ENCODE measurements at regions not wholly inside any gene's neighbourhood (a gene's known extent, or its start where the extent isn't known, plus 50 kb on each side); places are given as distances from the start of the nearest gene placed in this dataset.

- H3K36me3 ChIP-seq (ENCODE audit: control insufficient read depth, insufficient read depth, low read length), result no peaks in the 10 kb centered on the region
- no peak overlapping the region for H3K9ac ChIP-seq (ENCODE audit: low read length)
- H3K4ac ChIP-seq (ENCODE audit: low read depth, low read length), result no peak overlapping the region
- no peak overlapping the region for H3K56ac ChIP-seq (ENCODE audit: low read length)
- no peak overlapping the region for H2AK5ac ChIP-seq (ENCODE audit: low read length)
- H3K23ac ChIP-seq (ENCODE audit: low read length), result no peak overlapping the region
- H4K8ac ChIP-seq (ENCODE audit: low read depth, low read length), result no peak overlapping the region
- no peaks in the 10 kb centered on the region for H3K79me1 ChIP-seq (ENCODE audit: low read length)
- no peaks in the 10 kb centered on the region for H3K79me2 ChIP-seq (ENCODE audit: control insufficient read depth, insufficient read depth, low read length)
- no peak overlapping the region for H3K18ac ChIP-seq (ENCODE audit: low read length)
- no peak overlapping the region for H3K4me2 ChIP-seq (ENCODE audit: low read length)
- H4K5ac ChIP-seq (ENCODE audit: low read length), result no peak overlapping the region
- H2BK15ac ChIP-seq (replicated peaks; ENCODE audit: low read depth), result no peak overlapping the region
- H2BK120ac ChIP-seq (ENCODE audit: low read depth, low read length), result no peak overlapping the region
- no peak overlapping the region for H2BK5ac ChIP-seq (ENCODE audit: low read length)
- H3K27ac ChIP-seq (ENCODE audit: low read depth, low read length), result peak overlapping the region; percentile 29
- no peaks in the 10 kb centered on the region for H3K27me3 ChIP-seq (ENCODE audit: insufficient read depth, low read length, poor library complexity)
- H3K4me1 ChIP-seq (ENCODE audit: control insufficient read depth, low read depth, low read length), result peaks cover 2% of the 10 kb centered on the region
- no peak for DNase-seq
- H3K4me3 ChIP-seq (ENCODE audit: low read length), result no peak overlapping the region
- WGBS (ENCODE audit: extremely low coverage, insufficient coverage, low lambda C conversion rate), result 100% methylated on average over 1 of the region's 5 CpGs
Observed at GRCh38 chr6:11391934-11392777, 145.4 kb upstream of the TMEM170B start.

DNA sequence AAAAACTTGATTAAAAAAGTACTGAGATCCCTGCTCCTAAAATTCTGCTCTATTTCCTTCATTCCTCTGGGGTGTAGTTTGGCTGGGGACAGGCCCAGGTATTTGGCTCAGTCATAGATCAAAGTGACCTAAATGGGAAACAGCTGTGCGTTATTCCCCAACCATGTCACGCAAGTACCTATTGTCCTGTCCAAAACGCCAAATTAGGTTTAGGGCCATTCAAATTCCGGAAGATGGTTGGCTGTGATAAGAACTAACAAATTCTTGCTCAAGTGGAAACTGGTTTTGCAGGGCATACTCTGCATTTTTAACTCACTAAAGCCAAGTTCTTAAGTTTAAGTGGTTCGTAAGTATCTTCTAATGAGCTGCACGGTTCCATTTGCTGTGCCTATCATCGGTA is 147.6 kb upstream of the TMEM170B start:
- H3K79me2 ChIP-seq (ENCODE audit: control insufficient read depth, insufficient read depth, low read length), result no peaks in the 10 kb centered on the region
- no peak overlapping the region for H3K9ac ChIP-seq (ENCODE audit: low read length)
- no peak overlapping the region for H4K8ac ChIP-seq (ENCODE audit: low read depth, low read length)
- WGBS (ENCODE audit: extremely low coverage, insufficient coverage, low lambda C conversion rate), result no CpG with 5 or more reads among the region's 7 CpGs
- H3K4me1 ChIP-seq (ENCODE audit: control insufficient read depth, low read depth, low read length), result peaks cover 7% of the 10 kb centered on the region
- H3K27me3 ChIP-seq (ENCODE audit: insufficient read depth, low read length, poor library complexity), result no peaks in the 10 kb centered on the region
- no peaks in the 10 kb centered on the region for H3K36me3 ChIP-seq (ENCODE audit: control insufficient read depth, insufficient read depth, low read length)
- peak; percentile 41 for DNase-seq
- H3K18ac ChIP-seq (ENCODE audit: low read length), result no peak overlapping the region
- H3K79me1 ChIP-seq (ENCODE audit: low read length), result no peaks in the 10 kb centered on the region
- no peak overlapping the region for H2AK5ac ChIP-seq (ENCODE audit: low read length)
- H3K27ac ChIP-seq (ENCODE audit: low read depth, low read length), result no peak overlapping the region
- no peak overlapping the region for H3K4me2 ChIP-seq (ENCODE audit: low read length)
- no peak overlapping the region for H2BK120ac ChIP-seq (ENCODE audit: low read depth, low read length)
- H3K4ac ChIP-seq (ENCODE audit: low read depth, low read length), result no peak overlapping the region
- H2BK15ac ChIP-seq (replicated peaks; ENCODE audit: low read depth), result no peak overlapping the region
- H4K5ac ChIP-seq (ENCODE audit: low read length), result no peak overlapping the region
- no peak overlapping the region for H3K56ac ChIP-seq (ENCODE audit: low read length)
- no peak overlapping the region for H3K23ac ChIP-seq (ENCODE audit: low read length)
- no peak overlapping the region for H3K4me3 ChIP-seq (ENCODE audit: low read length)
- H2BK5ac ChIP-seq (ENCODE audit: low read length), result no peak overlapping the region

GRCh38 chr6:11388983-11389944 is 148.3 kb upstream of the TMEM170B start:
- Histone ChIP-seq H2BK120ac (ENCODE audit: low read depth, low read length) (no peak overlapping the region), H3K79me2 (ENCODE audit: control insufficient read depth, insufficient read depth, low read length) (no peaks in the 10 kb centered on the region), H3K36me3 (ENCODE audit: control insufficient read depth, insufficient read depth, low read length) (no peaks in the 10 kb centered on the region), H3K79me1 (ENCODE audit: low read length) (no peaks in the 10 kb centered on the region), H3K56ac (ENCODE audit: low read length) (no peak overlapping the region), H2BK15ac (replicated peaks; ENCODE audit: low read depth) (peak overlapping the region; percentile 76), H3K23ac (ENCODE audit: low read length) (no peak overlapping the region), H3K4ac (ENCODE audit: low read depth, low read length) (no peak overlapping the region), H3K4me3 (ENCODE audit: low read length) (no peak overlapping the region), H4K8ac (ENCODE audit: low read depth, low read length) (no peak overlapping the region), H3K27me3 (ENCODE audit: insufficient read depth, low read length, poor library complexity) (no peaks in the 10 kb centered on the region), H2BK5ac (ENCODE audit: low read length) (no peak overlapping the region), H2AK5ac (ENCODE audit: low read length) (no peak overlapping the region), H4K5ac (ENCODE audit: low read length) (no peak overlapping the region), H3K9ac (ENCODE audit: low read length) (no peak overlapping the region), H3K18ac (ENCODE audit: low read length) (no peak overlapping the region), H3K27ac (ENCODE audit: low read depth, low read length) (no peak overlapping the region), H3K4me1 (ENCODE audit: control insufficient read depth, low read depth, low read length) (peaks cover 12% of the 10 kb centered on the region), H3K4me2 (ENCODE audit: low read length) (no peak overlapping the region)
- no CpG with 5 or more reads among the region's 5 CpGs for WGBS (ENCODE audit: extremely low coverage, insufficient coverage, low lambda C conversion rate)
- DNase-seq, result no peak

DNA sequence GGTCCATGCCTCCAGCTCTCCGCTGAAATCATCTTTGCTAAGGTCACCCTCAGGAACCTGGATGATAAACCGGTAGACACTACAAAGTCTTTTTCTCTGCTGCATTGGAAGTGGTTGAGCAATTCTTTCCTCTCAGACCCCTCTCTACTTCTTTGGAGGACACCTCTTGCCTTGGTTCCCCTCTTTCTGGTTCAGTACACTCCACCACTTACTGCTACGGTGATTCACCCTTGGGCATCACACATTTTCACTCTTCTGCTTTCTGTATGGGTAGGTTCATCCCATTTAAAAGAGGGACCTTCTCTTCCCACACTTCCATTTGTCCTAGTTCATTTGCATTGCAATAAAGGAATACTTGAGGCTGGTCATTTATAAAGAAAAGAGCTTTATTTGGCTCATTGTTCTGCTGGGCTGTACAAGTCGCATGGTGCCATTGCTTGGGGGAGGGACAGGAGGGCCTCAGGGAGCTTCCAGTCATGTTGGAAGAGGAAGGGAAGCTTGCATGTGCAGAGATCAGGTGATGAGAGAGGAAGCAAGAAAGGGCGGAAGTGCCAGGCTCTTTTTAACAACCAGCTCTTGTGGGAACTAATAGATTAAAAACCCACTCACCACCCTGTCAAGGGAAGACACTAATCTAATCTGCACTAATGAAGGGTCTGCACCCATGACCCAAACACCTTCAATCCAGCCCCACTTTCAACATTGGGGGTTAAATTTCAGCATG is 149.7 kb upstream of the TMEM170B start:
- no peaks in the 10 kb centered on the region for H3K36me3 ChIP-seq (ENCODE audit: control insufficient read depth, insufficient read depth, low read length)
- H3K18ac ChIP-seq (ENCODE audit: low read length), result no peak overlapping the region
- no peak overlapping the region for H3K56ac ChIP-seq (ENCODE audit: low read length)
- no peak overlapping the region for H3K23ac ChIP-seq (ENCODE audit: low read length)
- no peak overlapping the region for H3K4me2 ChIP-seq (ENCODE audit: low read length)
- no peak overlapping the region for H3K4ac ChIP-seq (ENCODE audit: low read depth, low read length)
- H3K27ac ChIP-seq (ENCODE audit: low read depth, low read length), result no peak overlapping the region
- no peak overlapping the region for H2BK15ac ChIP-seq (replicated peaks; ENCODE audit: low read depth)
- no peaks in the 10 kb centered on the region for H3K79me1 ChIP-seq (ENCODE audit: low read length)
- no CpG with 5 or more reads among the region's 5 CpGs for WGBS (ENCODE audit: extremely low coverage, insufficient coverage, low lambda C conversion rate)
- H2AK5ac ChIP-seq (ENCODE audit: low read length), result no peak overlapping the region
- no peak overlapping the region for H3K4me3 ChIP-seq (ENCODE audit: low read length)
- no peak overlapping the region for H4K5ac ChIP-seq (ENCODE audit: low read length)
- H3K9ac ChIP-seq (ENCODE audit: low read length), result no peak overlapping the region
- no peak overlapping the region for H2BK120ac ChIP-seq (ENCODE audit: low read depth, low read length)
- peaks cover 10% of the 10 kb centered on the region for H3K4me1 ChIP-seq (ENCODE audit: control insufficient read depth, low read depth, low read length)
- no peaks in the 10 kb centered on the region for H3K79me2 ChIP-seq (ENCODE audit: control insufficient read depth, insufficient read depth, low read length)
- H2BK5ac ChIP-seq (ENCODE audit: low read length), result no peak overlapping the region
- no peak for DNase-seq
- no peak overlapping the region for H4K8ac ChIP-seq (ENCODE audit: low read depth, low read length)
- H3K27me3 ChIP-seq (ENCODE audit: insufficient read depth, low read length, poor library complexity), result no peaks in the 10 kb centered on the region

- Histone ChIP-seq H2AK5ac (ENCODE audit: low read length) (no peak overlapping the region), H2BK15ac (replicated peaks; ENCODE audit: low read depth) (no peak overlapping the region), H3K56ac (ENCODE audit: low read length) (no peak overlapping the region), H3K4me3 (ENCODE audit: low read length) (no peak overlapping the region), H4K8ac (ENCODE audit: low read depth, low read length) (no peak overlapping the region), H3K4ac (ENCODE audit: low read depth, low read length) (no peak overlapping the region), H3K23ac (ENCODE audit: low read length) (no peak overlapping the region), H4K5ac (ENCODE audit: low read length) (no peak overlapping the region), H3K9ac (ENCODE audit: low read length) (no peak overlapping the region), H3K36me3 (ENCODE audit: control insufficient read depth, insufficient read depth, low read length) (no peaks in the 10 kb centered on the region), H3K18ac (ENCODE audit: low read length) (no peak overlapping the region), H3K79me1 (ENCODE audit: low read length) (no peaks in the 10 kb centered on the region), H3K4me2 (ENCODE audit: low read length) (no peak overlapping the region), H2BK120ac (ENCODE audit: low read depth, low read length) (no peak overlapping the region), H3K79me2 (ENCODE audit: control insufficient read depth, insufficient read depth, low read length) (no peaks in the 10 kb centered on the region), H3K4me1 (ENCODE audit: control insufficient read depth, low read depth, low read length) (peaks cover 10% of the 10 kb centered on the region), H3K27ac (ENCODE audit: low read depth, low read length) (no peak overlapping the region), H3K27me3 (ENCODE audit: insufficient read depth, low read length, poor library complexity) (no peaks in the 10 kb centered on the region), H2BK5ac (ENCODE audit: low read length) (no peak overlapping the region)
- DNase-seq, result no peak
- WGBS (ENCODE audit: extremely low coverage, insufficient coverage, low lambda C conversion rate), result no CpG with 5 or more reads among the region's 2 CpGs
Observed at GRCh38 chr6:11386726-11387125, 150.8 kb upstream of the TMEM170B start.

Data from mesendoderm (in vitro differentiated cells).